WTC11 (cell line): ENCODE measurements at regions not wholly inside any gene's neighbourhood (a gene's known extent, or its start where the extent isn't known, plus 50 kb on each side); places are given as distances from the start of the nearest gene placed in this dataset.

Source experiments
- ATAC-seq: fragments of 200-7000 bp; cut with Tn5 transposase; 2 replicates; pipeline ENCODE4 v1.10.0; 2021; ENCODE audit warnings: mild to moderate bottlenecking, moderate library complexity
- CTCF ChIA-PET: fragments of 300-600 bp; sonication (Branson Sonifier 250); formaldehyde crosslinking; loops from one replicate; lab custom pipeline; 2021; ENCODE audit warnings: antibody characterized with exemption; lab: Charles Lee
- POLR2A ChIA-PET: fragments of 350-600 bp; sonication (Branson Sonifier 250); formaldehyde crosslinking; loops from one replicate; lab custom pipeline; 2021; ENCODE audit warnings: antibody characterized with exemption; lab: Charles Lee
- DNase-seq: peaks from one replicate; pipeline ENCODE4 v3.0.0; 2021; ENCODE audit warnings: low spot score
- H3K27ac Mint-ChIP-seq: 2 replicates; pipeline ENCODE4 v1.8.0; 2021; ENCODE audit warnings: mixed read lengths
- H3K27me3 Mint-ChIP-seq: 2 replicates; pipeline ENCODE4 v1.8.0; 2021; ENCODE audit warnings: low read depth, mild to moderate bottlenecking, moderate library complexity, mixed read lengths
- H3K36me3 Mint-ChIP-seq: 2 replicates; pipeline ENCODE4 v1.8.0; 2021; ENCODE audit warnings: mixed read lengths
- H3K4me1 Mint-ChIP-seq: 2 replicates; pipeline ENCODE4 v1.8.0; 2022; ENCODE audit warnings: mixed read lengths
- H3K4me3 Mint-ChIP-seq: 2 replicates; pipeline ENCODE4 v1.8.0; 2021; ENCODE audit warnings: mild to moderate bottlenecking, moderate library complexity, mixed read lengths
- H3K9me3 Mint-ChIP-seq: 2 replicates; pipeline ENCODE4 v1.8.0; 2021; ENCODE audit warnings: mixed read lengths
- ATF1 ChIP-seq: sonication (generic); formaldehyde crosslinking; IDR thresholded peaks from 2 replicates; pipeline ENCODE4 v1.8.1; 2023; ENCODE audit warnings: mild to moderate bottlenecking, moderate library complexity, missing genetic modification reagents
- ETV6 ChIP-seq: sonication (generic); formaldehyde crosslinking; IDR thresholded peaks from 2 replicates; pipeline ENCODE4 v1.8.1; 2022; ENCODE audit warnings: mild to moderate bottlenecking, missing genetic modification reagents
- GABPB1 ChIP-seq: sonication (generic); formaldehyde crosslinking; IDR thresholded peaks from 2 replicates; pipeline ENCODE4 v1.8.1; 2023; ENCODE audit warnings: mild to moderate bottlenecking, missing genetic modification reagents
- JUN ChIP-seq: sonication (generic); formaldehyde crosslinking; IDR thresholded peaks from 2 replicates; pipeline ENCODE4 v1.8.0; 2023; ENCODE audit warnings: mild to moderate bottlenecking, missing genetic modification reagents
- KAT7 ChIP-seq: sonication (generic); formaldehyde crosslinking; IDR thresholded peaks from 2 replicates; pipeline ENCODE4 v1.8.1; 2023; ENCODE audit warnings: missing genetic modification reagents, mild to moderate bottlenecking, borderline replicate concordance
- NFATC4 ChIP-seq: fragments of 250-450 bp; sonication (Bioruptor Pico); IDR thresholded peaks from 2 replicates; pipeline ENCODE4 v1.9.0; 2021; ENCODE audit warnings: mild to moderate bottlenecking
- NFE2L1 ChIP-seq: sonication (generic); formaldehyde crosslinking; IDR thresholded peaks from 2 replicates; pipeline ENCODE4 v1.8.1; 2023; ENCODE audit warnings: missing genetic modification reagents
- PRRX2 ChIP-seq: fragments of 250-450 bp; sonication (Bioruptor Pico); IDR thresholded peaks from 2 replicates; pipeline ENCODE4 v1.8.0; 2021; ENCODE audit warnings: mild to moderate bottlenecking
- SOX15 ChIP-seq: fragments of 250-450 bp; sonication (Bioruptor Pico); IDR thresholded peaks from 2 replicates; pipeline ENCODE4 v1.9.0; 2021; ENCODE audit warnings: mild to moderate bottlenecking
- SP1 ChIP-seq: sonication (generic); formaldehyde crosslinking; conservative IDR thresholded peaks from 2 replicates; pipeline ENCODE4 v1.8.1; 2022; ENCODE audit warnings: missing genetic modification reagents
- TEAD1 ChIP-seq: sonication (generic); formaldehyde crosslinking; IDR thresholded peaks from 2 replicates; pipeline ENCODE4 v1.8.0; 2022; ENCODE audit warnings: mild to moderate bottlenecking, missing genetic modification reagents
- ZNF263 ChIP-seq: sonication (generic); formaldehyde crosslinking; IDR thresholded peaks from 2 replicates; pipeline ENCODE4 v1.8.1; 2022; ENCODE audit warnings: low read depth, mild to moderate bottlenecking, moderate library complexity, missing genetic modification reagents
- ZNF671 ChIP-seq: fragments of 250-450 bp; sonication (Bioruptor Pico); IDR thresholded peaks from 2 replicates; pipeline ENCODE4 v1.8.0; 2021; ENCODE audit warnings: mild to moderate bottlenecking
- TF ChIP-seq, protein P1 (sequence below): sonication (generic); formaldehyde crosslinking; IDR thresholded peaks from 2 replicates; pipeline ENCODE4 v1.8.1; 2023; ENCODE audit warnings: mild to moderate bottlenecking, missing genetic modification reagents, moderate library complexity
- TF ChIP-seq, protein P2 (sequence below): fragments of 250-450 bp; sonication (Bioruptor Pico); IDR thresholded peaks from 2 replicates; pipeline ENCODE4 v1.9.0; 2021; ENCODE audit warnings: mild to moderate bottlenecking
- TF ChIP-seq, protein P3 (sequence below): sonication (generic); formaldehyde crosslinking; IDR thresholded peaks from 2 replicates; pipeline ENCODE4 v1.8.0; 2022; ENCODE audit warnings: mild to moderate bottlenecking, missing genetic modification reagents
- TF ChIP-seq, protein P4 (sequence below): sonication (generic); formaldehyde crosslinking; IDR thresholded peaks from 2 replicates; pipeline ENCODE4 v1.8.1; 2022; ENCODE audit warnings: low read depth, missing genetic modification reagents, borderline replicate concordance
- TF ChIP-seq, protein P5 (sequence below): sonication (generic); formaldehyde crosslinking; IDR thresholded peaks from 2 replicates; pipeline ENCODE4 v1.8.0; 2023; ENCODE audit warnings: missing genetic modification reagents
- TF ChIP-seq, protein P6 (sequence below): fragments of 250-450 bp; sonication (Bioruptor Pico); IDR thresholded peaks from 2 replicates; pipeline ENCODE4 v1.9.0; 2021; ENCODE audit warnings: moderate library complexity, mild to moderate bottlenecking, inconsistent platforms, borderline replicate concordance
- TF ChIP-seq, protein P7 (sequence below): sonication (generic); formaldehyde crosslinking; IDR thresholded peaks from 2 replicates; pipeline ENCODE4 v1.8.0; 2022; ENCODE audit warnings: mild to moderate bottlenecking, missing genetic modification reagents
- TF ChIP-seq, protein P8 (sequence below): sonication (generic); formaldehyde crosslinking; IDR thresholded peaks from 2 replicates; pipeline ENCODE4 v1.8.0; 2023; ENCODE audit warnings: missing genetic modification reagents, mild to moderate bottlenecking, borderline replicate concordance

DNA sequence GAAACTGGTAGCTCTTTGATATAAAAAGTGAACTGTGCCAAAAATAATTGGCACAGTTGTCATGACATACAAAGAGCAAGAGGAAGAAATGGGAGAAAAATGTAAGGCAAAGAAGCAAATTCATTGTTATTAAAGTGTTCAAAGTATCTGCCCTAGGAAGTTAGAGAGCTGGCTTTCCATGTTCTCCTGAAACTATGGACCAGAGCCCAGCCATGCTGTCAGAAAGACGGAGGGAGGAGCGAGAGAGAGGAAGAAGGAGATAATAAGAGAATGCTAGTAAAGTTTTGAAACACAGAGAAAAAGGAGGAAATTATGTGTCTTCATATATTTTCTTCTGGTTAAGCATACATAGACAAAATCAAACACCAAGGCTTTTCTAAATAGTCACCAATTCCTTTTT is 78.1 kb upstream of the PELI2 start:
- H3K4me1 Mint-ChIP-seq: no peaks in the 10 kb centered on the region
- DNase-seq (no peak), ATAC-seq (no peak)
- no peak overlapping the region for H3K4me3 Mint-ChIP-seq
- POLR2A ChIA-PET: no interaction called here
- H3K27ac Mint-ChIP-seq: no peak overlapping the region
- no peaks in the 10 kb centered on the region for H3K27me3 Mint-ChIP-seq
- H3K36me3 Mint-ChIP-seq: no peaks in the 10 kb centered on the region
- peaks cover 3% of the 10 kb centered on the region; the same call in 1 of the 2 replicates for H3K9me3 Mint-ChIP-seq
- TF ChIP-seq NFE2L1 (CRISPR knock-in tag) (no peak), JUN (CRISPR knock-in tag) (no peak), SP1 (no peak), ATF1 (CRISPR knock-in tag) (no peak), ZNF671 (CRISPR knock-in tag) (no peak)
- TF ChIP-seq, protein P1, sequence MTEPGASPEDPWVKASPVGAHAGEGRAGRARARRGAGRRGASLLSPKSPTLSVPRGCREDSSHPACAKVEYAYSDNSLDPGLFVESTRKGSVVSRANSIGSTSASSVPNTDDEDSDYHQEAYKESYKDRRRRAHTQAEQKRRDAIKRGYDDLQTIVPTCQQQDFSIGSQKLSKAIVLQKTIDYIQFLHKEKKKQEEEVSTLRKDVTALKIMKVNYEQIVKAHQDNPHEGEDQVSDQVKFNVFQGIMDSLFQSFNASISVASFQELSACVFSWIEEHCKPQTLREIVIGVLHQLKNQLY (CRISPR knock-in tag): no peak
- TF ChIP-seq, protein P2, sequence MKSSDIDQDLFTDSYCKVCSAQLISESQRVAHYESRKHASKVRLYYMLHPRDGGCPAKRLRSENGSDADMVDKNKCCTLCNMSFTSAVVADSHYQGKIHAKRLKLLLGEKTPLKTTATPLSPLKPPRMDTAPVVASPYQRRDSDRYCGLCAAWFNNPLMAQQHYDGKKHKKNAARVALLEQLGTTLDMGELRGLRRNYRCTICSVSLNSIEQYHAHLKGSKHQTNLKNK (CRISPR knock-in tag): no peak
- TF ChIP-seq, protein P3, sequence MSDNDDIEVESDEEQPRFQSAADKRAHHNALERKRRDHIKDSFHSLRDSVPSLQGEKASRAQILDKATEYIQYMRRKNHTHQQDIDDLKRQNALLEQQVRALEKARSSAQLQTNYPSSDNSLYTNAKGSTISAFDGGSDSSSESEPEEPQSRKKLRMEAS (CRISPR knock-in tag): no peak
- TF ChIP-seq, all 79 proteins: peak for 0
- CTCF ChIA-PET: no interaction called here

DNA sequence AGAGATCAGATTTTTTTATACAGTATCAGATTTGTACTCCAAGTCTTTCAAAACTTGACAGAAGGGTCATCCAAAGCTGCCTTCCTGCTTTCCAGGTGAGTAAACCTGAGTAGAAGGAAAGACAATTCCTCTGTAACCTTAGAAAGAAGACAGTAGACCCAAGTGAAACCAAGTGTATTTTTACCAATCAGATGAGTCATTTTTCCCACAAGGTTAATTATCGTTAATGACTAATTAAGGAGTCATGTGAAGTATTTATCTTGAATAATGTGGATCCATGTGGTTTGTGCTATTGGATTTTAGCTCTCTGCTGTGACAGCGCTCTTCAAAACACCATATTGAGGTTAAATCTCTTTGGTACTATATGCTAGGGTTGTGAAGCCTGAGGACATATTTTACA is 74.0 kb upstream of the PELI2 start:
- no peaks in the 10 kb centered on the region for H3K36me3 Mint-ChIP-seq
- TF ChIP-seq SOX15: no peak
- TF ChIP-seq, protein P3 (CRISPR knock-in tag): no peak
- TF ChIP-seq, all 79 proteins: peak for 0
- Mint-ChIP-seq H3K4me1 (no peaks in the 10 kb centered on the region), H3K27me3 (no peaks in the 10 kb centered on the region), H3K9me3 (no peaks in the 10 kb centered on the region), H3K4me3 (no peak overlapping the region), H3K27ac (no peak overlapping the region)
- ATAC-seq (no peak), DNase-seq (no peak)
- POLR2A ChIA-PET: no interaction called here
- CTCF ChIA-PET: no interaction called here

DNA sequence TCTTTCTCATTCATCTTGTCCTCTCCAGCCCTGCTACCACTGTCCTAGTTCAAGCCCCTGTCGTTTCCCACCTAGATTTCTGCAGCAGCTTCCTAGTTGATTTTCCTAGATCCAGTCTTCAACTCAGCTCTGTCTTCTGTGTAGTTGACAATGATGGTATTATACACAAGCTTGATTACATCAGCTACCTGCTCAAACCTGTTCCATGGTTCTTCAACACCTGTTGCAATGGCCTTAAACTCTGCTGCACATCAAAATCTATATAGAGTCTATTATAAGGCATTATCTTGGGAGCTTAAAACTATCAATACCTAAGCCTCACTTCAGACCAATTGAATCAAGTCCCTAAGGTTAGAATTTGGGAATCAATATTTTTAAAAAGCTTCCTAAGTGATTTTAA is 71.7 kb upstream of the PELI2 start:
- no peak for DNase-seq
- H3K9me3 Mint-ChIP-seq: no peaks in the 10 kb centered on the region
- H3K4me3 Mint-ChIP-seq: no peak overlapping the region
- TF ChIP-seq, protein P4, sequence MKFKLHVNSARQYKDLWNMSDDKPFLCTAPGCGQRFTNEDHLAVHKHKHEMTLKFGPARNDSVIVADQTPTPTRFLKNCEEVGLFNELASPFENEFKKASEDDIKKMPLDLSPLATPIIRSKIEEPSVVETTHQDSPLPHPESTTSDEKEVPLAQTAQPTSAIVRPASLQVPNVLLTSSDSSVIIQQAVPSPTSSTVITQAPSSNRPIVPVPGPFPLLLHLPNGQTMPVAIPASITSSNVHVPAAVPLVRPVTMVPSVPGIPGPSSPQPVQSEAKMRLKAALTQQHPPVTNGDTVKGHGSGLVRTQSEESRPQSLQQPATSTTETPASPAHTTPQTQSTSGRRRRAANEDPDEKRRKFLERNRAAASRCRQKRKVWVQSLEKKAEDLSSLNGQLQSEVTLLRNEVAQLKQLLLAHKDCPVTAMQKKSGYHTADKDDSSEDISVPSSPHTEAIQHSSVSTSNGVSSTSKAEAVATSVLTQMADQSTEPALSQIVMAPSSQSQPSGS: no peak
- TF ChIP-seq GABPB1 (CRISPR knock-in tag): no peak
- no peak for TF ChIP-seq ATF1 (CRISPR knock-in tag)
- no peak for TF ChIP-seq PRRX2 (CRISPR knock-in tag)
- TF ChIP-seq, protein P5, sequence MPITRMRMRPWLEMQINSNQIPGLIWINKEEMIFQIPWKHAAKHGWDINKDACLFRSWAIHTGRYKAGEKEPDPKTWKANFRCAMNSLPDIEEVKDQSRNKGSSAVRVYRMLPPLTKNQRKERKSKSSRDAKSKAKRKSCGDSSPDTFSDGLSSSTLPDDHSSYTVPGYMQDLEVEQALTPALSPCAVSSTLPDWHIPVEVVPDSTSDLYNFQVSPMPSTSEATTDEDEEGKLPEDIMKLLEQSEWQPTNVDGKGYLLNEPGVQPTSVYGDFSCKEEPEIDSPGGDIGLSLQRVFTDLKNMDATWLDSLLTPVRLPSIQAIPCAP (CRISPR knock-in tag): no peak
- no peak for TF ChIP-seq TEAD1 (CRISPR knock-in tag)
- no peak for TF ChIP-seq KAT7 (CRISPR knock-in tag)
- TF ChIP-seq, protein P6, sequence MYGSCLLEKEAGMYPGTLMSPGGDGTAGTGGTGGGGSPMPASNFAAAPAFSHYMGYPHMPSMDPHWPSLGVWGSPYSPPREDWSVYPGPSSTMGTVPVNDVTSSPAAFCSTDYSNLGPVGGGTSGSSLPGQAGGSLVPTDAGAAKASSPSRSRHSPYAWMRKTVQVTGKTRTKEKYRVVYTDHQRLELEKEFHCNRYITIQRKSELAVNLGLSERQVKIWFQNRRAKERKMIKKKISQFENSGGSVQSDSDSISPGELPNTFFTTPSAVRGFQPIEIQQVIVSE: no peak
- TF ChIP-seq, protein P7, sequence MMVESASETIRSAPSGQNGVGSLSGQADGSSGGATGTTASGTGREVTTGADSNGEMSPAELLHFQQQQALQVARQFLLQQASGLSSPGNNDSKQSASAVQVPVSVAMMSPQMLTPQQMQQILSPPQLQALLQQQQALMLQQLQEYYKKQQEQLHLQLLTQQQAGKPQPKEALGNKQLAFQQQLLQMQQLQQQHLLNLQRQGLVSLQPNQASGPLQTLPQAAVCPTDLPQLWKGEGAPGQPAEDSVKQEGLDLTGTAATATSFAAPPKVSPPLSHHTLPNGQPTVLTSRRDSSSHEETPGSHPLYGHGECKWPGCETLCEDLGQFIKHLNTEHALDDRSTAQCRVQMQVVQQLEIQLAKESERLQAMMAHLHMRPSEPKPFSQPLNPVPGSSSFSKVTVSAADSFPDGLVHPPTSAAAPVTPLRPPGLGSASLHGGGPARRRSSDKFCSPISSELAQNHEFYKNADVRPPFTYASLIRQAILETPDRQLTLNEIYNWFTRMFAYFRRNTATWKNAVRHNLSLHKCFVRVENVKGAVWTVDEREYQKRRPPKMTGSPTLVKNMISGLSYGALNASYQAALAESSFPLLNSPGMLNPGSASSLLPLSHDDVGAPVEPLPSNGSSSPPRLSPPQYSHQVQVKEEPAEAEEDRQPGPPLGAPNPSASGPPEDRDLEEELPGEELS (CRISPR knock-in tag): no peak
- TF ChIP-seq ETV6 (CRISPR knock-in tag): no peak
- TF ChIP-seq, protein P2 (CRISPR knock-in tag): no peak
- TF ChIP-seq NFATC4: no peak
- no peak for TF ChIP-seq ZNF671 (CRISPR knock-in tag)
- TF ChIP-seq, protein P8, sequence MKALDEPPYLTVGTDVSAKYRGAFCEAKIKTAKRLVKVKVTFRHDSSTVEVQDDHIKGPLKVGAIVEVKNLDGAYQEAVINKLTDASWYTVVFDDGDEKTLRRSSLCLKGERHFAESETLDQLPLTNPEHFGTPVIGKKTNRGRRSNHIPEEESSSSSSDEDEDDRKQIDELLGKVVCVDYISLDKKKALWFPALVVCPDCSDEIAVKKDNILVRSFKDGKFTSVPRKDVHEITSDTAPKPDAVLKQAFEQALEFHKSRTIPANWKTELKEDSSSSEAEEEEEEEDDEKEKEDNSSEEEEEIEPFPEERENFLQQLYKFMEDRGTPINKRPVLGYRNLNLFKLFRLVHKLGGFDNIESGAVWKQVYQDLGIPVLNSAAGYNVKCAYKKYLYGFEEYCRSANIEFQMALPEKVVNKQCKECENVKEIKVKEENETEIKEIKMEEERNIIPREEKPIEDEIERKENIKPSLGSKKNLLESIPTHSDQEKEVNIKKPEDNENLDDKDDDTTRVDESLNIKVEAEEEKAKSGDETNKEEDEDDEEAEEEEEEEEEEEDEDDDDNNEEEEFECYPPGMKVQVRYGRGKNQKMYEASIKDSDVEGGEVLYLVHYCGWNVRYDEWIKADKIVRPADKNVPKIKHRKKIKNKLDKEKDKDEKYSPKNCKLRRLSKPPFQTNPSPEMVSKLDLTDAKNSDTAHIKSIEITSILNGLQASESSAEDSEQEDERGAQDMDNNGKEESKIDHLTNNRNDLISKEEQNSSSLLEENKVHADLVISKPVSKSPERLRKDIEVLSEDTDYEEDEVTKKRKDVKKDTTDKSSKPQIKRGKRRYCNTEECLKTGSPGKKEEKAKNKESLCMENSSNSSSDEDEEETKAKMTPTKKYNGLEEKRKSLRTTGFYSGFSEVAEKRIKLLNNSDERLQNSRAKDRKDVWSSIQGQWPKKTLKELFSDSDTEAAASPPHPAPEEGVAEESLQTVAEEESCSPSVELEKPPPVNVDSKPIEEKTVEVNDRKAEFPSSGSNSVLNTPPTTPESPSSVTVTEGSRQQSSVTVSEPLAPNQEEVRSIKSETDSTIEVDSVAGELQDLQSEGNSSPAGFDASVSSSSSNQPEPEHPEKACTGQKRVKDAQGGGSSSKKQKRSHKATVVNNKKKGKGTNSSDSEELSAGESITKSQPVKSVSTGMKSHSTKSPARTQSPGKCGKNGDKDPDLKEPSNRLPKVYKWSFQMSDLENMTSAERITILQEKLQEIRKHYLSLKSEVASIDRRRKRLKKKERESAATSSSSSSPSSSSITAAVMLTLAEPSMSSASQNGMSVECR (CRISPR knock-in tag): no peak
- TF ChIP-seq JUN (CRISPR knock-in tag): no peak
- no peak for TF ChIP-seq ZNF263 (CRISPR knock-in tag)
- CTCF ChIA-PET: interaction anchor here (1.0 kb wide), 1 partner anchor 10 kb away, joined by 3 read pairs; no protein-coding TSS in a partner anchor
- no peak for ATAC-seq
- no peaks in the 10 kb centered on the region for H3K4me1 Mint-ChIP-seq
- no peaks in the 10 kb centered on the region for H3K27me3 Mint-ChIP-seq
- no peak overlapping the region for H3K27ac Mint-ChIP-seq
- POLR2A ChIA-PET: interaction anchor here (0.5 kb wide), 1 partner anchor 73 kb away, joined by 4 read pairs; no protein-coding TSS in a partner anchor
- no peaks in the 10 kb centered on the region for H3K36me3 Mint-ChIP-seq
